ENCODE measurements at regions not wholly inside any gene's neighbourhood (a gene's known extent, or its start where the extent isn't known, plus 50 kb on each side); places are given as distances from the start of the nearest gene placed in this dataset.

DNA sequence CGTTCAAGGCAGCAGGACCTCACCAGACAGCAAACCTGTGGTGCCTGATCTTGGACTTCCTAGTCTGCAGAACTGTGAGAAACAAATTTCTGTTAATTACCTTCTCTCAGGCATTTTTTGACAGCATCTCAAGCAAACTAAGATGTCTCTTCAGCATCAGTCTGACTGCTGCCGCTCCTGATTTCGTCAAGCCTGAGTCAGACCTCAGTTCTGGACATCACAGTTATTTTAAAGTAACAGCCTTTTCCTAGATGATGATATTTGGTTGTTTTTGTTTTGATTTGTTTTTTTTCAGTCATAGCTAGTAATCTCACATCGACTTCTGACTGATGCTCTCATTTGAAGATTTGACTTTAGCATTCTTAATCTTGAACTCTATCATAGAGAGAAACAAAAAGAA lies 71.9 kb downstream of the BLID start:
- TF ChIP-seq, protein P1, sequence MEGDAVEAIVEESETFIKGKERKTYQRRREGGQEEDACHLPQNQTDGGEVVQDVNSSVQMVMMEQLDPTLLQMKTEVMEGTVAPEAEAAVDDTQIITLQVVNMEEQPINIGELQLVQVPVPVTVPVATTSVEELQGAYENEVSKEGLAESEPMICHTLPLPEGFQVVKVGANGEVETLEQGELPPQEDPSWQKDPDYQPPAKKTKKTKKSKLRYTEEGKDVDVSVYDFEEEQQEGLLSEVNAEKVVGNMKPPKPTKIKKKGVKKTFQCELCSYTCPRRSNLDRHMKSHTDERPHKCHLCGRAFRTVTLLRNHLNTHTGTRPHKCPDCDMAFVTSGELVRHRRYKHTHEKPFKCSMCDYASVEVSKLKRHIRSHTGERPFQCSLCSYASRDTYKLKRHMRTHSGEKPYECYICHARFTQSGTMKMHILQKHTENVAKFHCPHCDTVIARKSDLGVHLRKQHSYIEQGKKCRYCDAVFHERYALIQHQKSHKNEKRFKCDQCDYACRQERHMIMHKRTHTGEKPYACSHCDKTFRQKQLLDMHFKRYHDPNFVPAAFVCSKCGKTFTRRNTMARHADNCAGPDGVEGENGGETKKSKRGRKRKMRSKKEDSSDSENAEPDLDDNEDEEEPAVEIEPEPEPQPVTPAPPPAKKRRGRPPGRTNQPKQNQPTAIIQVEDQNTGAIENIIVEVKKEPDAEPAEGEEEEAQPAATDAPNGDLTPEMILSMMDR (IDR thresholded peaks at IDR 0.05 in 2 of 3, conservative IDR thresholded peaks at IDR 0.05 in 1 of 3; ENCODE audit: borderline replicate concordance in 1 of 3, insufficient read depth in 1 of 3, low read depth in 2 of 3, low read length in 2 of 3) = no peak
- TF ChIP-seq, protein P2, sequence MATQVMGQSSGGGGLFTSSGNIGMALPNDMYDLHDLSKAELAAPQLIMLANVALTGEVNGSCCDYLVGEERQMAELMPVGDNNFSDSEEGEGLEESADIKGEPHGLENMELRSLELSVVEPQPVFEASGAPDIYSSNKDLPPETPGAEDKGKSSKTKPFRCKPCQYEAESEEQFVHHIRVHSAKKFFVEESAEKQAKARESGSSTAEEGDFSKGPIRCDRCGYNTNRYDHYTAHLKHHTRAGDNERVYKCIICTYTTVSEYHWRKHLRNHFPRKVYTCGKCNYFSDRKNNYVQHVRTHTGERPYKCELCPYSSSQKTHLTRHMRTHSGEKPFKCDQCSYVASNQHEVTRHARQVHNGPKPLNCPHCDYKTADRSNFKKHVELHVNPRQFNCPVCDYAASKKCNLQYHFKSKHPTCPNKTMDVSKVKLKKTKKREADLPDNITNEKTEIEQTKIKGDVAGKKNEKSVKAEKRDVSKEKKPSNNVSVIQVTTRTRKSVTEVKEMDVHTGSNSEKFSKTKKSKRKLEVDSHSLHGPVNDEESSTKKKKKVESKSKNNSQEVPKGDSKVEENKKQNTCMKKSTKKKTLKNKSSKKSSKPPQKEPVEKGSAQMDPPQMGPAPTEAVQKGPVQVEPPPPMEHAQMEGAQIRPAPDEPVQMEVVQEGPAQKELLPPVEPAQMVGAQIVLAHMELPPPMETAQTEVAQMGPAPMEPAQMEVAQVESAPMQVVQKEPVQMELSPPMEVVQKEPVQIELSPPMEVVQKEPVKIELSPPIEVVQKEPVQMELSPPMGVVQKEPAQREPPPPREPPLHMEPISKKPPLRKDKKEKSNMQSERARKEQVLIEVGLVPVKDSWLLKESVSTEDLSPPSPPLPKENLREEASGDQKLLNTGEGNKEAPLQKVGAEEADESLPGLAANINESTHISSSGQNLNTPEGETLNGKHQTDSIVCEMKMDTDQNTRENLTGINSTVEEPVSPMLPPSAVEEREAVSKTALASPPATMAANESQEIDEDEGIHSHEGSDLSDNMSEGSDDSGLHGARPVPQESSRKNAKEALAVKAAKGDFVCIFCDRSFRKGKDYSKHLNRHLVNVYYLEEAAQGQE (IDR thresholded peaks at IDR 0.05; ENCODE audit: low read depth) = no peak
- TF ChIP-seq ZNF274 (IDR thresholded peaks at IDR 0.05; ENCODE audit: low read depth, low read length) (no peak), POLR2A (IDR thresholded peaks at IDR 0.05; ENCODE audit: borderline replicate concordance, extremely low read depth, insufficient read depth, insufficient read length) (no peak), JUND (IDR thresholded peaks at IDR 0.05) (no peak), EZH2 (IDR thresholded peaks at IDR 0.05) (no peak), TCF7L2 (IDR thresholded peaks at IDR 0.05; ENCODE audit: borderline replicate concordance, extremely low read depth, insufficient read depth, insufficient read length) (no peak)
- TF ChIP-seq, protein P3, sequence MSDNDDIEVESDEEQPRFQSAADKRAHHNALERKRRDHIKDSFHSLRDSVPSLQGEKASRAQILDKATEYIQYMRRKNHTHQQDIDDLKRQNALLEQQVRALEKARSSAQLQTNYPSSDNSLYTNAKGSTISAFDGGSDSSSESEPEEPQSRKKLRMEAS (IDR thresholded peaks at IDR 0.05) = no peak

All from HCT116 (cell line).